ENCODE measurements at regions not wholly inside any gene's neighbourhood (a gene's known extent, or its start where the extent isn't known, plus 50 kb on each side); places are given as distances from the start of the nearest gene placed in this dataset.

- TF ChIP-seq EP300 (IDR thresholded peaks at IDR 0.05), result no peak
- TF ChIP-seq CTCF (IDR thresholded peaks at IDR 0.05), result no peak
These were observed 479.8 kb downstream of the BCL11B start for GRCh38 chr14:98792171-98792570.
